Muscle of back (tissue), 3 donors: ENCODE measurements at regions not wholly inside any gene's neighbourhood (a gene's known extent, or its start where the extent isn't known, plus 50 kb on each side); places are given as distances from the start of the nearest gene placed in this dataset.
"Not testable (repeated sequence)": the region's sequence is repeated elsewhere in the genome, so short reads cannot be mapped to it uniquely, and the experiment has no call there.

Source experiments
- DNase-seq, 3 donors: peaks; one replicate each; pipeline versions ENCODE4 v3.0.0 to v3.0.0-alpha.2; 2013

DNA sequence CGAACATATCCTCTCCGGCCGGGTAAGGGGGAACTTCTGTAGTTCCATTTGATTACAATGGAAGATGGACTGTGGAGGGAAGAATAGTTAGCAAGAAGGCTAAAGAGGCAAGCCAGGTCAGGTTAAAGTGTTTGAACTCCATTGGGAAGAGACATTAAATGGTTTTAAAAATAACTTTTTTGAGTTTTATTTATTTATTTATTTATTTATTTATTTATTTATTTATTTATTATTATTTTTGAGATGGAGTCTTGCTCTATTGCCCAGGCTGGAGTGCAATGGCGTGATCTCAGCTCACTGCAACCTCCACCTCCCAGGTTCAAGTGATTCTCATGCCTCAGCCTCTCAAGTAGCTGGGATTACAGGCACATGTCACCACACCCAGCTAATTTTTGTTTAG, 441.9 kb downstream of the TOX3 start:
- not testable (repeated sequence) for DNase-seq

DNA sequence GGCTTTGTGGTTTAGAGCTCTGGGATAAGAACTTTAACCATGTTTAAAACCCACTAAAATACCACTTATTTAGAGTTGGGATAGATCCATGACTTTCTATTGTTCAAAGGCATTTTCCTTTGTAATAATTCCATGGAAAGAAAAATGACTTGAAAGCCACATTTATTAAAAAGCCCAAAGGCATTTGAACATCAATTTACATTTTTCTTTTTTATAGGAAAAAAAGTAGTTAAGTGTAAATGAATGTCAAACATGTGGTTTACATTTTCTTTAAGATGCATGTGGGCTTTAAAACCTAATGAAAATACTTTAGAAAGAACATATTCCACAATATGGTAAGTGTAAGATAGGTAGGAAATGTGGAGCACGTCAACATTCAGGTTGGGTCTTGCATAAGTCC, 443.2 kb downstream of the TOX3 start:
- no peak for DNase-seq

DNA sequence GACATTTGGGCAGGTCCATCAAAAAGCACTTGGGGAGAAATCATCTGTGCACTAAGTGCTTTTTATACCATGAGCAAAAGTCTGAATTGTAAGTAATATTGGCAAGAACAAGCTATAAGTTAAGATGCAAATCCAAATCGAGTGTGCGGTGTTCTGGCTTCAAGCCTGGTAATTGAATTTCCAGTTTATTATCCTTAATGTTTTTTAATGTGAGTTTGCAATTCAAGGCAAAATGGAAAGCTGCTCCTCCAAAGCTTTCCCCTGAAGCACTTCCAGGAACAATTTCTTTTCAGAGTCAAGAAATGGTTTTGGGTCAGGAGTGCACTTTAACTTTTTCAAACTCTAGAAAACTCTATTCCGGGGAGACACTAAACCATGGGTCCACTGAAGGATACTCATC, 445.7 kb downstream of the TOX3 start:
- DNase-seq: peak in 2 of 3 donors; percentile 56 to 79

DNA sequence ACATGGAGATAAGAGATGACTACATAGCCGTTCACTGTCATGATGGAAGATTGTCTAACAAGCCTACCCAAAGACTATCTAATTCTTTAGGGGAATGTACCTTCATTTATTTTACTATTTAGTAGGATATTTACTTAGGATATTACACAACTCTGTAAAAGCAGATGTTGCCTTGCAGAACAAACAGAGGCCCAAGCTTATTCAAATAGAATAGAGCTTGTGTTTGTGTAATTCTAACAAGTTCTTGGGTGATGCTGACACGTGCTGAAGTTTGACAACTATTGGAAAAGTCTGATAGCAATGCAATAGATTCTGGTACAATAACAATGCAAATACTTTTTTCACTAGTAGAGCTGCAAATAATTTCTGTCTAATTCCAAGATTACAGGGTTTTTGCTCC, 447.6 kb downstream of the TOX3 start:
- DNase-seq: no peak

DNA sequence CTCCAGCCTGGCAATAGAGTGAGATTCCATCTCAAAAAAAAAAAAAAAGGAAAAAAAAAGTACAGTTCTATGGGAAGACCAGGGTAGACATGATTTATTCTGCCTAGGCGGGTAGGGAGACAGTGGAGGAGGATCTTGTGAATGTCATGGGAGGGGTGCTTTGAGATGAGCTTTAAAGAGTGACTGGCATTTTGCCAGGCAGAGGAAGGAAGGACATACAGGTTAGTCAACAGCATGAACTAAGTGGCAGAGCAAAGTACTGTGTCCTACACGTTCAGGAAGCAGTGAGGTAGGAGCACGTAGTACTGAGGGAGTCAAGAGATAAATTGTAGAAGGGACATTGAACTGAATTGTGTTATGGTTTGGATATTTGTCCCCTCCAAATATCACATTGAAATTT, 451.5 kb downstream of the TOX3 start:
- no peak for DNase-seq

DNA sequence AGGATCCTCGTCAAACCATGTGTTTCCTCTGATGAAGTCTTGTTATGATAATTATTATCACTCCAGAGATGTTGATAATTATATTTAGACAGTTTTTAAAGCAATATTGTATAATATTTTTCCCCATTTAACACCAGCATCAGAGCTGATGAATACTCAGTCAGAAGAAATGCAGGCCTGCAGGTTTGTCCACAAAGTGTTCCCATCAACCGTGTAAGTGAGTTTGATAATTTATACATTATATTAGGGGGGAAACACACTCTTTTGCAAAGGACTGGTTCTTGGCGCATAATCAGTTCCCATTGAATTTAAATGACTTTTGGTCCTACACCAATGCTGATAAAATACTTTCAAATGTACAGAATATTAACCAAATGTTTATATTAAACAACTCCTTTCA, 454.8 kb downstream of the TOX3 start:
- DNase-seq: no peak

DNA sequence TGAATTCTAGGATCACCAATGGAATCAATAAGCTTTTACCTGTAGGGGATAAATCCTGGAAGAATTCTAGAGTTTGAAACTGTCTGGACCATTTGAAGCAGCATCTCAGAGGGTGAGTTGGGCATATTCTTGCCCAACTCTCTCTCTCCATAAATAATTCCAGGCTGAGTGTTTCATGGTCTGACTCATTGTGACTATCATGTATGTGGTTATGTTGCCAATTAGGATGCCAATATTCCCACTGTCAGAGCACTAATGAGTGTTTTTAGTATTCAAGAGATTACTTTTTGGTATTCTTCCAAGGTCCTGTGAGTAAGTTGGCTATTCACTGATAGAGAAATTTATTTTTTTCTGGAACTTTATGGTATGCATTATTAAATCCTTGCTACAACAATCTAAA, 456.9 kb downstream of the TOX3 start:
- DNase-seq: peak in 1 of 3 donors; percentile 45

DNA sequence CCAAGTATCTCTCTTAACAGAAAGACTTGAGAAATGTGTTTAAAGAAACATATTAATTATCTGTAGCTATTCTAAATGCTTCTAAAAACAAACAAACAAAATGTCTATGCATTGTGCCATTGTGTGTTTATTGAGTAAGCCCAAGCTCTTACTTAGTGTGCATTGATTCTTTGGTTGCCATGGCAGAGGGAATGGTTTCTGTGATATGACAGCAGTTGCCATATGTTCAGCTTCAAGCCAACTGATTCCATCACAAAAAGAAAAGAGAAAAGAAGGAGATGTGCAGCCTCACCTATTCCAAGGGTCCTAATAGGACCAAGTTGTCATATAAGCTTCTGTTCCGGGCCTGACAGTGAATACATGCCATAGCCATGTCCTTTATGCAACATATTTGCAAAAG, 457.5 kb downstream of the TOX3 start:
- DNase-seq: no peak

DNA sequence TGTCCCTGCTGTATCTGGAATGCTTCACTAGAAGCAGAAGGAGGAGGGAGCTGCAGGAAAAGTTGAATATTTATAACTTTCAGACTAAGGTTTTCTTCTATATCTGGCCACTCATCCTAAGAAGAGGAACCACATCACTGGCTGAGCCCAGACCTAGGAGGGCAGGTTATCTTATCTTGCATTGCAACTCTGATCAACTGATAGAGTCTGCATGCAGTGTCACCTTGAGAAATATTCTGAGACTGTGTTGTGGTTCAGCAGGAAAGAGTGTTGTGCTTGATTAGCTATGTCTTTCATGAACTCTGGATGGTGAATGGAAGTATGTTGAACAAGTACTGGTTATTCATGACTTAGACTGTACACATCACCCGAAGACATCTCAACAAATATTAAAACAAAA, 460.0 kb downstream of the TOX3 start:
- DNase-seq: no peak

DNA sequence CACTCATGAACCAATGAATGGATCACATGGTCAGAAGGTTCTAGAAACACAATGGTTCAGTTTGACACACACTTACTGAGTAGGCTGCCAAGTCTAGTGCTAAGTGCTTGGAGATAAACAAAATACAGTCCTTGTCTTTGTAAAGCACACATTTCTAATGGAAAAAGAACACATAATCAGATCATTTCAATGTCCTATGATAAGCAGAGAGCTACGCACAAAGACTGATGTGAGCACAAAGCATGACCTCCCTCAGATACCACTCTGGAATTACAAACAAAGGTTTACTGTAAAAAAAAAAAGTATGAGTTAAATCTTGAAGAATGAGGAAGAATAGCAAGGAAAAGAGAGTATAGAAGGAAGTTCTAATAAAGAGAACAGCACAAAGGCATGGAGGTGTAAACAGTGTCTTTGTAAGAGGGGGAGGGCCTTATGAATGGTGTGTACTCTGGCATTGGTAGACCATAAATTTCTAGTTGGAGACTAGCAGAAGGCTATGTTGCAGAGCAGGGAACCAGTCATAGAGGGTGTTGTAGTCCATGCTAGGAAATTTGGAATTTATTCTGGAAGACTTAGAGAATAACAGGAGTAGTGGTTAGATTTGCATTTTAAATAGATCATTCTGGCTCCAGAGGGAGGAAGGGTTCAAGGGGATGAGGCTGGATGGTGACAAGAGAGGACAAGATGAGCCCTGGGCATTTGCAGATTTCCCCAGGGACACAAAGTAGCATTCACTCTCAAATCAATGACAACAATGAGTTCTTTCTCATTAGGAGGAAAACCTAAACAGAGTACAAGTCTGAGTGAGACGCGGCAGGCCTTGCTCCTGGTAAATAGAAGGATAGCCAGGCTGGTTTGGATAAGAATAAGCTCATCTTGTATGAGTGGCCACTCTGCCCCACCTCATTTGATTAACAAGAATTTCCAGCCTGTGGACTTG, 468.0 kb downstream of the TOX3 start:
- no peak for DNase-seq

DNA sequence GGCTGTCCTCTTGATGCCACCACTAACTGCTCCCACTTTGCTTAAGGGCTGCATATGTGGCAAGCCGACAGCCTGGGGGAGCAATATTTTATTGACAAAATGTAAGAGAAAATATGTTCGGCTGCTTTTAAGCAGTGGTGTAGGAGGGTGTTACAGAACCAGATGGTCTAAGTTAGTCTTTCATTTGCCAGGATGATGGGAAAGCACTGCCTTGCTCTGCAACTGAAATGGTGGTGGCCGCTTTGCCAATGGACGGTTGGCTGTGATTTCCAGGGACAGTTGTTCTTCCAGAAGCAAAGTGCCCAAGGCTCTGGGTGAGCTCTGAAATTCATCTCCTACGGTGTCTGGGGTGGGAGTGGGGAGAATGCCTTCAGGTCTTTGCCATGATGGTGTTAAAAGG, 469.3 kb downstream of the TOX3 start:
- no peak for DNase-seq

DNA sequence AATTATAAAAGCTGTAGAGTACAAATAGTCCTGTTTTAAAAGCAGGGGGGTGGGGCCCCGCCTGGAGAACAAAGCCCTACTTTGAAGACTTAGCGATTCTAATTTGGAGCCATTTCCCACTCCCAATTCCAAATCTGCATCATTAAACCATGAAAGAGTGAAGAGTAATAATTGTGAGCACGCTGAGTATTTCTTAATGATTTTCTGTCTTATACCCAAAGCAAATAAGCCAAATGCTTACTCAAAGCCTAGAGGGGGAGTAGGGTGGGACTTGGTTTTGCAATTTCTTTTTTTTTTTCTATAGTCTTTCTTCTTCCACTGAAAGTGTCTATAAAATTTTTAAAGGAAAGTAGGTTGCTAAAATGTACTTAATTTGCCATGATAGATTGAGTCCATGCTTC, 470.1 kb downstream of the TOX3 start:
- DNase-seq: no peak

DNA sequence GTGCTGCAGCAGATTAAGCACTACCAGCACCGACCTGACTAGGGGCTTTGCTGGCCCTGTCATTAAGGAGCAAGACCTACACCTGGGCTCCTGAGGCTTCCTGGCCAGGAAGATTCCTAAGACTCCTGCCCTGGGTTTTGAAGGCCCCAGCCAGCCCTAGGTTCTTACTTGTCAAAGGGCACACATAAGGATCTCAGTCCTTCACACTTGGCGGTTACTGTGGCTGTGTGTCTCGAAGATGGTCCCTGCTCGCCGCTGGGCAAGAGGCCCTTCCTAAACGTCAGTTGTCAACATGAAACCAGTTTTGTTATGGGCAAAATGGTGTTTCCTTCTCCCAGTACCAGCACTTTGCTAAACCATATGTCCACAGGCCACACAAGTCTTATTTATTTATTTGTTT, 470.6 kb downstream of the TOX3 start:
- DNase-seq: no peak

DNA sequence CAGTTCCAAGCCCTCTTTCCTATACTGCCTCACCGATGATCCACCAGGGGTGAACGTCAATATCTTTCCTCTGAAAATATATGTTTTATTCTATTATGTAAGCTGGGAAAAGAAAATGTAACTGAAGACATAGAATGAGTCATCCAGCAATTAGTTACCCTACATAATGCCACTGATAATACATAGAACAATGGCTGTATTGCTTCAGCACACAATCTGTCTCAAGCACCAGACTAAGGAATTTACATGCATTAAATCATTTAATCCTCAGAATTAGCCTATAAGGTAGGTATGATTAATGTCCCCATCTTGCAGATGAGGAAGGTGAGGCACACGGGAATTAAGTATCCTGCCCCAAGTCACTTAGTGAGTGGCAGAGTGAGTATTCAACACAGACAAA, 472.8 kb downstream of the TOX3 start:
- DNase-seq: no peak

DNA sequence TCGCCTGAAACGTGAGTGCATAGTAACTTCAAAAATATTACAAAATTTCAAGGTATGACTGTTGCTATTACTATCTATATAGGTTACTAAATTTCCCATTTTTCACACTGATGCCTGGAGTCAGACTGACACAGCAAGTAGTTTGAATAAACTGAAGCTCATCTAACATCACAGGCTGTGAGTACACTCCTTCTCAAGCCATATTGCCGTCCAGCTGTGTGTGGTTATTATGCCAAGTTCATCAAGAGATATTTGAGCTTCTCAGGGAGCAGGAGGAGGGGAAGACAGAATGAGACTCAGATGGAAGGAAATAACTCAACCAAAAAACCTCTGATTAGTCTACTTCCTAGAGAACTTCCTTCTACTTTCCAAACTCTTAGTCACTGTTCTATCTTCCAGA, 473.9 kb downstream of the TOX3 start:
- peak in 2 of 3 donors; percentile 10 to 38 for DNase-seq

DNA sequence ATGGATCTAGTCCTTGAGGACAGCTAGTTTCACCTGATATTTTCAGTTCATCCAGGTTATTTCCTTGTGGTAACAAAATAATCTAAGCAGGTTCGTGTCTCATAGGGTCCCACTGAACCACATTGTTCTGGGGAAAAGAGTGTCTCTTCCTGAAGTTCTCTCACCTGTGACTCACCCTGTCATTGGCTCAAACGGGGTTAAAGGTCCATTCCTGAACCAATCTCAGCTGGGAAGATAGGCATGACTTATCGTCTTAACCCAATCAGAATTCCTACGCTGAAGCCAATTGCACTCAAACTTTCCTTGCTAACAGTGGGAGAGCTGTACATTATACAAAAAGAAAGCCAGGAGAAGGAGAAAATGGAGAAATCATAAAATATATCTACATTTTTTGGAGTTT, 475.8 kb downstream of the TOX3 start:
- no peak for DNase-seq

DNA sequence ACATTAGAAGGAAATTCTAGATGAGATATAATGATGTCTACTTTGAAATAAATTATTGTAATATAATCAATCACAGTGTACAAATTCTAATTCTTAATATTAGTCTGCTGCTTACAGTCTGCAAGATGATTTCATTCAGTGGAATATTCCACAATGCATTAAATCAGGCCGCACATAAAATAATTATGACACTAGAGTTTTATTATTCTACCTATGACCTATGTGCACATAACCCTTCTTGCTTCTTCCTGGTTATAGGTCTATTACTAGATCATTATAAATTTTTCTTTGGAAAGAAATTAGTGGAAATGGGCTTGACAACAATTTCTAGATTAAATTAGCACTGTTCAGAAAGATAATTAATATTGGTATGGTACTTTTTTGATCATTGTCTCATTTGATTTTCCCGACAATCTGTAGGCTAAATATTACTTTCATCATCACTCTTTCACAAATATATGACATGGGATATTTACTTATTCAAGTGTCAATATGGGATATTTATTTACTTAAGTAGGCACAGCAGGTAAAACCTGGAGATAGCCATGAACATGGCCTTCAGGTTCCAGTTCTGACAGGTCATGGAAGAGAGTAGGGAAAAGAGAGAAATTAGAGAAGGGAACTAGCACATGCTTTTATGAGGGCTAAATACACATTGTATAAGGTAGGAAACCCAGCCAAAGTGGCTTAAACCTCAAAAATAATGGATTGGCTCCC, 476.4 kb downstream of the TOX3 start:
- no peak for DNase-seq

DNA sequence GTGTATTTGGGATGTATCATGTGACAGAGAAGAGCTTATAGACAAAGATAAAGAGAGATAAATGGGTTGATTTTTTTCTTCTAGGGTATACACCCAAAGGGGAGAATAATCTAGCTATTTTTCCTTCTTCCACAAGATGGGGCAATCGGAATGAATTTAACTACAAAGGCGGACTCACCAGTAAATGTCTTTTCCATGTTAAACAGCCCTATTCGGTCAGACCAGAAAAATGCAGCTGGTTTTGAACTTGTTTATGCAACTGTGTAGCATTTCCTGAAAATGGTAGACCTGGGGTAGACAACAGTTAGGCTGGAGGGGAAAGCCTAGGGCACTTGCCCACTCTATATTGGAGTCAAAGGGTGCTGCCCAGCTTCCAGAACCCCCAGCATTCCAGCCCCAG, 477.1 kb downstream of the TOX3 start:
- peak; percentile 20 to 75 (median 43) for DNase-seq

DNA sequence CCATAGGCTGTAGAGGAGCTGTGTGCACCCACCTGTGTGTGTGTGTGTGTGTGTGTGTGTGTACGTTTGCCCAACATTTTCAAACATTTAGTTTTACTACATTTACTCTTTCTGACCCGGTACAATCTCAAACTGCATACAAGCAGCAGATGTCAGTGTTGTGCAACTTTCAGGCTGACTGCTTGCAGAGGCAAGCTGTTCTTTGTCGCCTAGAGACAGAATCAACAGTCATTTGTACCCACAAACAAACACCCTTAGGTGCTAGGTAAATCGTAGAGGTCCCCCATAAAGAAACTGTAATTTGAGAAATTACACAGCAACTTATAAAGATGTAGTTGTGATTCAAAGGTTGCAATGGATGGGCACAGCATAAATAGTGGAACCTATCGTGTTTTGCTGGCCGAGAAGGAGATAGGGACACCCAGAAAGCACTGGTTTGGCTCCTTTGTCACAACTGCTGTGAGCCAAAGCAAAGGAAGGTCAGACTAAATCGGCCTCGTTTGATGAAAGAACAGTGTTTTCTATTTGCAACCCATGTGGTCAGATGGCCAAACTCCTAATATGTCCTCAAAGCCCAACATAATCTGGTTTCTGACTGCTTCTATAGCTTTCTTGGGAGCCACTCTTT, 478.4 kb downstream of the TOX3 start:
- DNase-seq: peak; percentile 10 to 69 (median 33)

DNA sequence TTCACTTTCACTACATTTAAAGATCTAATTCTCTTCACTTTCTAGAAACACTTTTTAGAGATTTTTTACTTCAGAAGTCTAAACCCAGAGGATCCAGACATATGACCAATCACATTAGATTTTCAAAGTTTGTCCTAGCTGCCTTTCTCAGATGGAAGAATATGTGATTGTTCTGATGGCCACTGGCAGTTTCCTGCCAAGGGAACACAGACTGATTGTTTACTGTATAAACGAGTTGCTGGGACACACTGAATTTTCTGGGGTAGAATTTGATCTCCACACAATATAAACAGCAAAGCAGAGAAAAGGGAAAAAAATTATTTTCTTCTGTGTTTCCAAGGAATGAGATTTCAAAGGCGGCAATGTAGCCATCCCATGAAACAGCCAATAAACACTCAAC, 480.0 kb downstream of the TOX3 start:
- DNase-seq: no peak

DNA sequence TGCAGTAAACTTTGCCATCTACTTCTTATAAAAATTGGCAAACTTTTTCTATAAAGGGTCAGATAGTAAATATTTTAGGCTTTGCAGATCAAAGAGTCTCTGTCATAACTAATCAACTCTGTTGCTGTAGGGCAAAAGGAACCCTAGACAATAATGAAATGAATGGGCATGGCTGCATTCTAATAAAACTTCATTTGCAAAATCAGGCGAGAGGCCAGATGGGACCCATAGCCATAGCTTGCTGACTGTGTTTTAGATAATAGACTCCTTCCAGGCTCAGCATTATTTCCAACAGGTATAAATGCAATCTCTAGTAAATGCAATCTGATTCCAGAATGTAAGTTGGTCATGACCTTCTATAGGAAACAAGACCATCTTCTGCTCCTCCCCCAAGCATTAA, 490.7 kb downstream of the TOX3 start:
- no peak for DNase-seq

DNA sequence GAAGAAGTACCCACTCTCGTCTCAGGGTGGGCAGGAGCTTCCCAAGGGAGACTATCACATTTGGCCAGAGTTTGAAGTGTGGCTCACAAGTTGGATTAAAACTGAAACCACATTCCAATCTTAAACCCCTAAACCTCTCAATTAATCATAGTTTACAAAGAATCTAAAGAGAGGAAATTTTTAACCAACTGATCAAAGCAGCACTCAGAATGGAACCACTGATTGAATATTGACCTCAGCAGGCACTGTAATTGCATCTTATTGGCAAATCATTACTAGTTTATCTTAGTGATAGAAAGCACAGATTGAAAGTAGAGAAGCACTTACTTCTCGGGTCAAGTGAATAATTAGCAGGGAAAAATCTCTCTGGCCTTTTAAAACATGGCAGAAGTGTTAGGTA, 491.6 kb downstream of the TOX3 start:
- DNase-seq: no peak

DNA sequence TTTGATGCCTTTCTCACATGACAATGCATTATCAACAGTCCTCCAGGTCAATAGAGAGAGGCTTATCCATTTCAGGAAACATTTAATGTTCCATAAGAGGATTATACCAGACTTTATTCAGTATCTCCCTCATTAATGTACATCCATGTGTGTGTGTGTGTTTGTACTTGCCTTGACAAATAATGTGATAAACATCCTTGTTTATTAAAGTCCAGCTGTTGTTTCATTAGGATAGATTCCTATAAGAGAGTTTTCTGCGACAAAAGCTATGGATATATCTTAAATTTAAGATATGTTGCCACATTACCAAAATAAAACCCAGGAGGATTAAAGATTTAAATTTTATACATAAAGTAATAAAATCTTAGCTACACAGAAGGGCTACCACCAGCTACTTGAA, 492.6 kb downstream of the TOX3 start:
- DNase-seq: no peak
